ENCODE measurements at regions not wholly inside any gene's neighbourhood (a gene's known extent, or its start where the extent isn't known, plus 50 kb on each side); places are given as distances from the start of the nearest gene placed in this dataset.

- no peak for TF ChIP-seq CTCF (IDR thresholded peaks at IDR 0.05; ENCODE audit: poor library complexity)
- no peak for TF ChIP-seq EZH2 (IDR thresholded peaks at IDR 0.05; ENCODE audit: borderline replicate concordance)
These were observed 265.2 kb downstream of the TFCP2L1 start for GRCh38 chr2:121019756-121020155.
